Sigmoid colon (tissue), 4 donors: ENCODE measurements at regions not wholly inside any gene's neighbourhood (a gene's known extent, or its start where the extent isn't known, plus 50 kb on each side); places are given as distances from the start of the nearest gene placed in this dataset.

Source experiments
- CTCF ChIP-seq, 4 experiments: fragments of 450-650 bp in 3 of 4; fragments of 200-600 bp in 1 of 4; IDR thresholded peaks; one replicate each; pipeline ENCODE4 v1.5.1; 2016 to 2019; ENCODE audit warnings: antibody characterized with exemption in 4 of 4, mild to moderate bottlenecking in 3 of 4, moderate library complexity in 2 of 4
- POLR2A ChIP-seq, 2 donors: fragments of 450-650 bp; IDR thresholded peaks; one replicate each; pipeline ENCODE4 v1.6.1; 2016; ENCODE audit warnings: antibody characterized with exemption in 2 of 2, mild to moderate bottlenecking in 2 of 2, moderate library complexity in 2 of 2
- POLR2AphosphoS5 ChIP-seq, 4 donors: sonication (generic); formaldehyde crosslinking; IDR thresholded peaks; one replicate each; pipeline ENCODE4 v1.6.1; 2017; ENCODE audit warnings: antibody characterized with exemption in 4 of 4

GRCh38 chr3:31390466-31390865 is 142.3 kb upstream of the STT3B start:
- no peak for TF ChIP-seq CTCF (IDR thresholded peaks at IDR 0.05)
- no peak for TF ChIP-seq POLR2A (IDR thresholded peaks at IDR 0.05)
- no peak for TF ChIP-seq POLR2AphosphoS5 (IDR thresholded peaks at IDR 0.05)
